OCI-LY7 (cell line): ENCODE measurements at regions not wholly inside any gene's neighbourhood (a gene's known extent, or its start where the extent isn't known, plus 50 kb on each side); places are given as distances from the start of the nearest gene placed in this dataset.

Source experiments
- BruUV-seq: library from RNA; stranded (reverse); fragments of 400-500 nt; replicated peaks from 2 replicates; lab custom pipeline; 2021; lab: Mats Ljungman, UMichigan
- CTCF ChIA-PET: fragments of 300-600 bp; sonication (Branson Sonifier 250); formaldehyde crosslinking; loops from one replicate; lab custom pipeline; 2022; ENCODE audit warnings: antibody characterized with exemption; ENCODE audit not compliant: unreplicated experiment; lab: Charles Lee
- POLR2A ChIA-PET: fragments of 300-600 bp; sonication (Branson Sonifier 250); formaldehyde crosslinking; loops from one replicate; lab custom pipeline; 2022; ENCODE audit warnings: antibody characterized with exemption; lab: Charles Lee
- DNase-seq: peaks from one replicate; pipeline ENCODE4 v3.0.0-alpha.2; 2015; ENCODE audit warnings: low spot score
- H2AFZ ChIP-seq: fragments of 200-600 bp; sonication (generic), shearing (Covaris generic); 2 replicates; pipeline ENCODE4 v1.6.1; 2014; ENCODE audit warnings: mild to moderate bottlenecking, antibody characterized with exemption, low read length, moderate library complexity
- H3K27ac ChIP-seq: fragments of 200-600 bp; sonication (generic); 2 replicates; pipeline ENCODE4 v1.5.1; 2014; ENCODE audit warnings: mixed run types, low read depth, mild to moderate bottlenecking, moderate library complexity, low read length, inconsistent platforms; ENCODE audit not compliant: poor library complexity, severe bottlenecking
- H3K36me3 ChIP-seq: fragments of 200-600 bp; sonication (generic); 2 replicates; pipeline ENCODE4 v1.6.1; 2014; ENCODE audit warnings: mild to moderate bottlenecking, antibody characterized with exemption, low read length, moderate library complexity, mixed read lengths; ENCODE audit not compliant: insufficient read depth
- H3K4me1 ChIP-seq: fragments of 200-600 bp; sonication (generic); 2 replicates; pipeline ENCODE4 v1.5.1; 2014; ENCODE audit warnings: mild to moderate bottlenecking, low read length; ENCODE audit not compliant: insufficient read depth, poor library complexity, severe bottlenecking
- H3K4me2 ChIP-seq: fragments of 200-600 bp; sonication (generic); 2 replicates; pipeline ENCODE4 v1.6.1; 2014; ENCODE audit warnings: mild to moderate bottlenecking, low read length
- H3K4me3 ChIP-seq: fragments of 200-600 bp; sonication (generic); 2 replicates; pipeline ENCODE4 v1.5.1; 2014; ENCODE audit warnings: mild to moderate bottlenecking, low read depth, low read length; ENCODE audit not compliant: poor library complexity, severe bottlenecking
- H3K79me2 ChIP-seq: fragments of 200-600 bp; sonication (generic); 2 replicates; pipeline ENCODE4 v1.6.1; 2016; ENCODE audit warnings: low read depth, mild to moderate bottlenecking, low read length, moderate library complexity, mixed read lengths; ENCODE audit not compliant: insufficient read depth
- H3K9me2 ChIP-seq: fragments of 200-600 bp; sonication (generic); 2 replicates; pipeline ENCODE4 v1.6.1; 2016; ENCODE audit warnings: mild to moderate bottlenecking, low read length, mixed read lengths; ENCODE audit not compliant: insufficient read depth
- H3K9me3 ChIP-seq: fragments of 200-600 bp; sonication (generic); 2 replicates; pipeline ENCODE4 v1.6.1; 2014; ENCODE audit warnings: mild to moderate bottlenecking, mixed run types, low read length, mixed read lengths
- H4K20me1 ChIP-seq: fragments of 200-600 bp; sonication (generic); 2 replicates; pipeline ENCODE4 v1.6.1; 2014; ENCODE audit warnings: mild to moderate bottlenecking, antibody characterized with exemption, low read length, moderate library complexity, mixed read lengths; ENCODE audit not compliant: insufficient read depth
- CTCF ChIP-seq: fragments of 200-600 bp; sonication (generic); conservative IDR thresholded peaks from 2 replicates; pipeline ENCODE4 v1.5.1; 2014; ENCODE audit warnings: mild to moderate bottlenecking, antibody characterized with exemption, low read length, moderate library complexity, mixed read lengths
- EZH2phosphoT487 ChIP-seq: fragments of 200-600 bp; sonication (generic); IDR thresholded peaks from 2 replicates; pipeline ENCODE4 v1.6.1; 2018; ENCODE audit warnings: low read depth, borderline replicate concordance, mild to moderate bottlenecking, mixed run types, antibody characterized with exemption, low read length, moderate library complexity, mixed read lengths
- intact Hi-C: fragments of 100-400 bp; cut with micrococcal nuclease; formaldehyde crosslinking; loops from one replicate; pipeline ENCODE4 v1.10.0; 2022; ENCODE audit not compliant: unreplicated experiment

GRCh38 chr6:102215425-102215824 lies 821.9 kb downstream of the GRIK2 start:
- ChIA-PET CTCF (no interaction called here), POLR2A (no interaction called here)
- no TSS peak for BruUV-seq
- TF ChIP-seq CTCF (no peak), EZH2phosphoT487 (no peak)
- no peaks in the 10 kb centered on the region for H3K4me1 ChIP-seq
- no peak overlapping the region for H2AFZ ChIP-seq
- no peaks in the 10 kb centered on the region for H3K36me3 ChIP-seq
- DNase-seq, result no peak
- no peak overlapping the region for H3K4me2 ChIP-seq
- no peak overlapping the region for H3K27ac ChIP-seq
- no peaks in the 10 kb centered on the region for H4K20me1 ChIP-seq
- H3K79me2 ChIP-seq, result no peaks in the 10 kb centered on the region
- intact Hi-C loops, result no loop called here
- H3K9me2 ChIP-seq, result no peaks in the 10 kb centered on the region
- no peaks in the 10 kb centered on the region for H3K9me3 ChIP-seq
- no peak overlapping the region for H3K4me3 ChIP-seq

GRCh38 chr6:102216232-102216631 lies 822.7 kb downstream of the GRIK2 start:
- intact Hi-C loops, result no loop called here
- H4K20me1 ChIP-seq, result no peaks in the 10 kb centered on the region
- DNase-seq, result no peak
- TF ChIP-seq EZH2phosphoT487 (no peak), CTCF (no peak)
- no peaks in the 10 kb centered on the region for H3K36me3 ChIP-seq
- no peak overlapping the region for H3K4me2 ChIP-seq
- H3K9me2 ChIP-seq, result no peaks in the 10 kb centered on the region
- no TSS peak for BruUV-seq
- no peaks in the 10 kb centered on the region for H3K4me1 ChIP-seq
- H3K27ac ChIP-seq, result no peak overlapping the region
- ChIA-PET POLR2A (interaction anchor here (0.6 kb wide), 1 partner anchor 25 kb away, joined by 3 read pairs; no protein-coding TSS in a partner anchor), CTCF (no interaction called here)
- no peak overlapping the region for H2AFZ ChIP-seq
- H3K4me3 ChIP-seq, result no peak overlapping the region
- H3K9me3 ChIP-seq, result no peaks in the 10 kb centered on the region
- H3K79me2 ChIP-seq, result no peaks in the 10 kb centered on the region

- Histone ChIP-seq H3K27ac (no peak overlapping the region), H3K9me3 (no peaks in the 10 kb centered on the region), H3K4me1 (no peaks in the 10 kb centered on the region), H3K36me3 (no peaks in the 10 kb centered on the region), H4K20me1 (no peaks in the 10 kb centered on the region), H3K4me2 (no peak overlapping the region), H3K4me3 (no peak overlapping the region), H3K9me2 (no peaks in the 10 kb centered on the region), H2AFZ (no peak overlapping the region), H3K79me2 (no peaks in the 10 kb centered on the region)
- intact Hi-C loops, result no loop called here
- TF ChIP-seq EZH2phosphoT487 (no peak), CTCF (no peak)
- no TSS peak for BruUV-seq
- ChIA-PET CTCF (no interaction called here), POLR2A (no interaction called here)
- no peak for DNase-seq
These were observed 830.4 kb downstream of the GRIK2 start for GRCh38 chr6:102223942-102224341.
